Ovary (tissue), 3 donors: ENCODE measurements at regions not wholly inside any gene's neighbourhood (a gene's known extent, or its start where the extent isn't known, plus 50 kb on each side); places are given as distances from the start of the nearest gene placed in this dataset.

ENCODE experiments used
- EP300 ChIP-seq: sonication (generic); formaldehyde crosslinking; IDR thresholded peaks from one replicate; pipeline ENCODE4 v1.6.1; 2017; ENCODE audit warnings: antibody characterized with exemption
- TF ChIP-seq, protein P1 (sequence below), 3 donors: fragments of 450-650 bp in 2 of 3; fragments of 200-600 bp in 1 of 3; IDR thresholded peaks; one replicate each; pipeline versions ENCODE4 v1.5.1 to v1.8.0; 2016 to 2022; ENCODE audit warnings: antibody characterized with exemption in 3 of 3, mild to moderate bottlenecking in 1 of 3
- donor health status: DM: no; HTN: no; CAD: no.

DNA sequence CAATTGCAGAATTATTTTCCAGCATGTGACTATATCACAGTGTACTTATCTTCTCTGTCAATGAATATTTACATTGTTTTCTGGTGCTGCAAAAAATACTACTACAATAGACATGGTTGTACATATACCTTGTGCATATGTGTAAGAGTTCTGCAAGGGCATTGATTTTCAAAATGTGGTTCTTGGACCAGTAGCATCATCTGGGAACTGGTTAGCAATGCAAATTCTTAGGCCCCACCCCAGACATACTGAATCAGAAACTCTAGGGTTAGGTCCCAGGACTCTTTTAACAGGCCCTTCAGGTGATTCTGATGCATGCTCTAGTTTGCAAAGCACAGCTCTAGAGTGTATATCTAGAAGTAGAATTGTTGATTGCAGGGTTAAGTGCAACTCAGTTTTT, 292.3 kb downstream of the ZNF621 start:
- TF ChIP-seq, protein P1, sequence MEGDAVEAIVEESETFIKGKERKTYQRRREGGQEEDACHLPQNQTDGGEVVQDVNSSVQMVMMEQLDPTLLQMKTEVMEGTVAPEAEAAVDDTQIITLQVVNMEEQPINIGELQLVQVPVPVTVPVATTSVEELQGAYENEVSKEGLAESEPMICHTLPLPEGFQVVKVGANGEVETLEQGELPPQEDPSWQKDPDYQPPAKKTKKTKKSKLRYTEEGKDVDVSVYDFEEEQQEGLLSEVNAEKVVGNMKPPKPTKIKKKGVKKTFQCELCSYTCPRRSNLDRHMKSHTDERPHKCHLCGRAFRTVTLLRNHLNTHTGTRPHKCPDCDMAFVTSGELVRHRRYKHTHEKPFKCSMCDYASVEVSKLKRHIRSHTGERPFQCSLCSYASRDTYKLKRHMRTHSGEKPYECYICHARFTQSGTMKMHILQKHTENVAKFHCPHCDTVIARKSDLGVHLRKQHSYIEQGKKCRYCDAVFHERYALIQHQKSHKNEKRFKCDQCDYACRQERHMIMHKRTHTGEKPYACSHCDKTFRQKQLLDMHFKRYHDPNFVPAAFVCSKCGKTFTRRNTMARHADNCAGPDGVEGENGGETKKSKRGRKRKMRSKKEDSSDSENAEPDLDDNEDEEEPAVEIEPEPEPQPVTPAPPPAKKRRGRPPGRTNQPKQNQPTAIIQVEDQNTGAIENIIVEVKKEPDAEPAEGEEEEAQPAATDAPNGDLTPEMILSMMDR (IDR thresholded peaks at IDR 0.05): no peak
- TF ChIP-seq EP300: no peak
